Right cardiac atrium (tissue), 5 donors: ENCODE measurements at regions not wholly inside any gene's neighbourhood (a gene's known extent, or its start where the extent isn't known, plus 50 kb on each side); places are given as distances from the start of the nearest gene placed in this dataset.

Experiments
- ATAC-seq, 2 donors: fragments of 200-7000 bp; cut with Tn5 transposase; one replicate each; pipeline versions ENCODE4 v1.8.0 to v1.9.1; 2020; ENCODE audit warnings: moderate library complexity in 2 of 2, mild to moderate bottlenecking in 1 of 2
- DNase-seq, 3 donors: peaks; one replicate each; pipeline ENCODE4 v3.0.0-alpha.2; 2020
- H3K27ac ChIP-seq: one replicate; pipeline ENCODE4 v1.5.1; 2013; ENCODE audit warnings: mild to moderate bottlenecking, low read length, control low read depth, moderate library complexity
- H3K27me3 ChIP-seq: one replicate; pipeline ENCODE4 v1.6.1; 2013; ENCODE audit not compliant: control insufficient read depth, insufficient read depth
- H3K4me1 ChIP-seq: one replicate; pipeline ENCODE4 v1.6.1; 2013; ENCODE audit warnings: low read length; ENCODE audit not compliant: control insufficient read depth, insufficient read depth
- H3K4me3 ChIP-seq: one replicate; pipeline ENCODE4 v1.5.1; 2013; ENCODE audit warnings: low read length, control low read depth
- H3K9me3 ChIP-seq: one replicate; pipeline ENCODE4 v1.6.1; 2013; ENCODE audit warnings: low read length; ENCODE audit not compliant: control insufficient read depth
- WGBS: extraction: QIAGEN DNeasy Blood & Tissue Kit; methylation state at CpG from one replicate; pipeline ENCODE4 v1.1.7; 2013; 5-methylcytosine and 5-hydroxymethylcytosine counted together
- intact Hi-C, 4 donors: fragments of 100-400 bp; cut with DNase I; formaldehyde crosslinking; loops; one replicate each; pipeline versions ENCODE4 v1.11.0 to v1.14.0; 2022 to 2023
- donor health status: healthy with polysubstance abuse.
- donor health status: DM: no; HTN: yes; CAD: no.
- donor health status: DM: no; HTN: no; CAD: no.
- donor health status: DM: no; HTN: yes; CAD: no; lungs with severe emphysema.
- donor health status: DM: yes; HTN: yes; CAD: no.

DNA sequence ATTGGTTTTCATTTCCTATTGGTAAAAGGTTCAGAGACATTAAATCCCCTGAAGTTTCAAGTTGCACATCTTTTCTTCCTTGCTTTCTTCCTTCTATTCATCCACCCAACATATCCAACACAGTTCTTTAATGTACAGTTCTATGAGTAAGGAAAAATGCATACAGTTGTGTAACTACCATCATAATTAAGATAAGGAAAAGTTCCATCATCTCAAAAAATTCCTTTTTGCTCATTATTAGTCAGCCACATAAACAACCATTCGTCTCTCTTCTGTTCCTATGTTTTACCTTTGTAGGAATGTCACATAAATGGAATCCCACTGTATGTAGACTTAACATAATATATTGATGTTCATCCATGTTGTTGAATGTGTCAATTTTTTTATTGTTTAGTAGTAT is 211.1 kb upstream of the ADAMTS9 start:
- WGBS = 93% methylated on average over 1 of the region's 1 CpG
- DNase-seq = no peak

DNA sequence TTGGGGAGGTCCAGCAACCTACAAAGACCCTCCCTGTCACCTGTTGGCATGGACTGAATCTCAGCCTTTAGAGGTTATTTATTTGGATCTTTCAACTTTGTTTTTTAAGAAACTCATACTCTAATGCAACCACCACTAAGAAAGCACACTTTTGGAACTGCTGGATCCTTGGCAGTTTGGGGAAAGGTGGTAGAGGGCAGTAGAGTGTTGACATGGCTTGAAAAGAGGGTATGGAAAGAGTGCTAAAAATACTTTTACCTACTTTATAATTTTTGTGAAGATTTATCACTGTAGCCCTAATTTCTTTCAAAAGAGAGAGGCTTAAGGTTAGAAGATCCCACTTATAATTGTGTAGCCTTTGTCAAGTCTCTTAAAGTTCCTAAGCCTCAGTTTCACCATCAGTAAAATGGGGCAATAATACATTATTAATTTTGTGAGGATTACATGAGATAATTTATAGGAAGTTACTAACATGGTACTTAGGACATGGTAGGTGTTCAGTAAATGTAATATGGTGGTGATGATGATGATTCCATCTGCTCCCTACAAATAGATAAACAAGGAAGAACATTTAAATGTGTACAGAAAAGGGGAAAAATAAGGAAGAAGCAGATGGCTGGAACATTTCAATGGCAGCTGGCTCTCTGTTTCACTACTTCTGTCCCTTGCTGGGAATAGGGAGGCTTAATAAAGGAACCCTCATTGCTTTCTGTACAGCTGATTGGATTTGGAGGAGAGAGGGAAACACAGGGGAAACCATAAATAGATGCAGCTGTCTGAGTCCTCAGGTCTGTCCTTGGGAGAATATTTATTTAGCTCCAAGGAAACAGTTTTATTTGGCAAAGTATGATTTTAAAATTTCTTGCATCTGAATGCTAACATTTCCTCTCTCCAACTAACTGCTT is 208.4 kb upstream of the ADAMTS9 start:
- no peak overlapping the region for H3K27ac ChIP-seq
- intact Hi-C loops = loop anchor here in 1 of 4 donors (10.0 kb wide), 1 partner anchor 201 kb away; no protein-coding TSS in a partner anchor
- no peak overlapping the region for H3K4me3 ChIP-seq
- H3K9me3 ChIP-seq = no peaks in the 10 kb centered on the region
- DNase-seq = no peak
- ATAC-seq = peak in 1 of 2 donors; percentile 28
- no peaks in the 10 kb centered on the region for H3K27me3 ChIP-seq
- H3K4me1 ChIP-seq = peaks cover 5% of the 10 kb centered on the region

More for the DNA sequence above, 211.1 kb upstream of the ADAMTS9 start:
- no peaks in the 10 kb centered on the region for H3K9me3 ChIP-seq
- intact Hi-C loops = loop anchor here in 1 of 4 donors (10.0 kb wide), 1 partner anchor 204 kb away; no protein-coding TSS in a partner anchor
- peaks cover 10% of the 10 kb centered on the region for H3K4me1 ChIP-seq
- ATAC-seq = no peak
- no peak overlapping the region for H3K27ac ChIP-seq
- H3K27me3 ChIP-seq = no peaks in the 10 kb centered on the region
- H3K4me3 ChIP-seq = no peak overlapping the region

- Histone ChIP-seq H3K27me3 (no peaks in the 10 kb centered on the region), H3K27ac (no peak overlapping the region), H3K4me3 (no peak overlapping the region), H3K9me3 (no peaks in the 10 kb centered on the region), H3K4me1 (peaks cover 4% of the 10 kb centered on the region)
- ATAC-seq (peak in 1 of 2 donors; percentile 63), DNase-seq (no peak)
- WGBS = 55% methylated on average over 6 of the region's 6 CpGs
- intact Hi-C loops = loop anchor here in 1 of 4 donors (10.0 kb wide), 1 partner anchor 201 kb away; no protein-coding TSS in a partner anchor
Observed at GRCh38 chr3:64895106-64895990, 207.5 kb upstream of the ADAMTS9 start.

GRCh38 chr3:64894006-64894405 is 206.2 kb upstream of the ADAMTS9 start:
- no peak overlapping the region for H3K4me3 ChIP-seq
- DNase-seq (no peak), ATAC-seq (no peak)
- H3K27me3 ChIP-seq = no peaks in the 10 kb centered on the region
- WGBS = 67% methylated on average over 5 of the region's 5 CpGs
- intact Hi-C loops = loop anchor here in 1 of 4 donors (10.0 kb wide), 1 partner anchor 199 kb away; no protein-coding TSS in a partner anchor
- H3K27ac ChIP-seq = no peak overlapping the region
- no peaks in the 10 kb centered on the region for H3K9me3 ChIP-seq
- H3K4me1 ChIP-seq = peaks cover 3% of the 10 kb centered on the region

DNA sequence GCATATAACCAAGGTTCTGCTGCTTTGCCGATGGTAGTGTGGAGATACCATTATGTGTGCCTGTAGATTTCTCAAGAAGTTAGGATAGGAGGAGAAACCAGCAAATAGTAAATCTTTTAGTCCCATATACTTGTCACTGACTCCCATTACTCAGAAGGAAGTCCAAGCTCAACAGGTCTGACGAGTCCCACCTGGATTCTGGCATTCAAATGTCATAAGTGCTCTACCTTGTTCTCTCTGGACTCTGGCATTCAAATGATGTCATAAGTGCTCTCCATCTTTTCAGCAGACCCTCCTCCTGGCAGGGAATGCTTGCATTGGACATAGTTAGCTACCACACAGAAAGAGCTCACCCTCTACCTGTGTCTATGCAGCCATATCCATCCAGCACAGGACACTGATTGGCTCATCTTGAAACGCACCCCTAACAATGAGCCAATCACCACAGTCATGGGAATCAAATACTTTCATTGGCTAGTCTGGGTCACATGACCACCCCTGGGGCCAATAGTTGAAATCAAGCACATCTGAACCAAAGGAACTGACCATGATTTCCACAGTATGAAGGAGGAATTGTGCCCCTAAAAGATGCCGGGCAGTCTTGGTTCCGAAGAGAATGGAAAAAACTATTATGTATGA is 205.0 kb upstream of the ADAMTS9 start:
- ATAC-seq = no peak
- H3K9me3 ChIP-seq = no peaks in the 10 kb centered on the region
- intact Hi-C loops = loop anchor here in 1 of 4 donors (10.0 kb wide), 1 partner anchor 198 kb away; no protein-coding TSS in a partner anchor
- DNase-seq = no peak
- 99% methylated on average over 5 of the region's 5 CpGs for WGBS
- no peaks in the 10 kb centered on the region for H3K27me3 ChIP-seq
- peaks cover 3% of the 10 kb centered on the region for H3K4me1 ChIP-seq
- no peak overlapping the region for H3K27ac ChIP-seq
- H3K4me3 ChIP-seq = no peak overlapping the region

- Histone ChIP-seq H3K27ac (no peak overlapping the region), H3K4me3 (no peak overlapping the region), H3K9me3 (no peaks in the 10 kb centered on the region), H3K27me3 (no peaks in the 10 kb centered on the region), H3K4me1 (peaks cover 3% of the 10 kb centered on the region)
- 91% methylated on average over 2 of the region's 2 CpGs for WGBS
- no peak for ATAC-seq
- no peak for DNase-seq
- intact Hi-C loops = loop anchor here in 1 of 4 donors (10.0 kb wide), 1 partner anchor 196 kb away; no protein-coding TSS in a partner anchor
Observed at GRCh38 chr3:64891021-64891420, 203.2 kb upstream of the ADAMTS9 start.

DNA sequence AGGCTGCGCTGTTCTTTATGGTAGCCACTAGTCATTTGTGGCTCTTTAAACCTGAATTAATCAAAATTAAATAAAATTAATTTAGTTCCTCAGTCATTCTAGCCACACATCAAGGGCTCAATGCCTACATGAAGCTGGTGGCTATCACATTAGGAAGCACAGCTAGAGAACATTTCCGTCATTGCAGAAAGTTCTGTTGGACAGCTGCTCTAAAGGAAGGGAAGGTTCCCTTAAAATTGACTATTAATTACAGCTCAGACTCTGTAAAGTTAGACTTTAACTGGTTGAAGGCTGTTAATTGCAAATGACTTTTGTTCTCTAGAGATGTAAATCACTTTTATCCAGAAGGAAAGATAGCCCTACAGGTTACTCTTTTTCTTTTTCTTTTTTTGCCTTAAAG is 202.7 kb upstream of the ADAMTS9 start:
- ATAC-seq (no peak), DNase-seq (no peak)
- 57% methylated on average over 2 of the region's 2 CpGs for WGBS
- peaks cover 3% of the 10 kb centered on the region for H3K4me1 ChIP-seq
- no peaks in the 10 kb centered on the region for H3K27me3 ChIP-seq
- intact Hi-C loops = loop anchor here in 1 of 4 donors (10.0 kb wide), 1 partner anchor 196 kb away; no protein-coding TSS in a partner anchor
- no peak overlapping the region for H3K27ac ChIP-seq
- no peak overlapping the region for H3K4me3 ChIP-seq
- H3K9me3 ChIP-seq = no peaks in the 10 kb centered on the region

GRCh38 chr3:64890006-64890405 is 202.2 kb upstream of the ADAMTS9 start:
- ATAC-seq (peak; percentile 56 to 91), DNase-seq (peak; percentile 74 to 80 (median 76))
- Histone ChIP-seq H3K4me1 (peaks cover 3% of the 10 kb centered on the region), H3K4me3 (no peak overlapping the region), H3K9me3 (no peaks in the 10 kb centered on the region), H3K27me3 (no peaks in the 10 kb centered on the region), H3K27ac (no peak overlapping the region)
- WGBS = 25% methylated on average over 10 of the region's 10 CpGs
- intact Hi-C loops = loop anchor here in 1 of 4 donors (10.0 kb wide), 1 partner anchor 195 kb away; no protein-coding TSS in a partner anchor

DNA sequence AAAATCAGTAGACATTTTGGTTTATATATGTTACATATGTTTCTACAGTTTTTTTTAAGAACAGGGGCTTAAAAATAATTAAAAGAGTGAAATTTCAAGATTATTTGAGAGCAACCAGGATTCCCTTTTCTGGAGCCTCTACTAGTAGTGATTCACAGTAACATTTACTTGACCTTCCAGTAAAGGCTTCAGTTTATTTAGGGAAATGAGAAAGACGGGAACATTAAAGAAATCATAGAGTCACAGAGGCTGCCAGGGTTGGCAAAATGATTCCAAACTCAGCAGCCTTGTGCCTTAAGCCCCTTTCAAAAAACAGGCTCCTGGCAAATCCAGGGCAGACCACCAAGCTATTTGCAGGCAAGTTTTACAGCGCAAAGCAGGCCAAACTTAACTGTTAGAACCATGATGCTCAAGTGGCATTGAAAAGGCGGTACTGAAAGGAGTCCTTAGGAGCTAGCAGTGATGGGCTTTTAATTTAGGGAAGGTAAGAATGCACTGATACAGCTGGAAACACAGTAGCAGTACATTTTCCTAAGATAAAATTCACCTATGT is 201.1 kb upstream of the ADAMTS9 start:
- no peaks in the 10 kb centered on the region for H3K9me3 ChIP-seq
- H3K4me1 ChIP-seq = peaks cover 3% of the 10 kb centered on the region
- intact Hi-C loops = no loop called here
- H3K27me3 ChIP-seq = no peaks in the 10 kb centered on the region
- ATAC-seq (no peak), DNase-seq (no peak)
- no peak overlapping the region for H3K4me3 ChIP-seq
- no peak overlapping the region for H3K27ac ChIP-seq
- WGBS = 83% methylated on average over 3 of the region's 3 CpGs

DNA sequence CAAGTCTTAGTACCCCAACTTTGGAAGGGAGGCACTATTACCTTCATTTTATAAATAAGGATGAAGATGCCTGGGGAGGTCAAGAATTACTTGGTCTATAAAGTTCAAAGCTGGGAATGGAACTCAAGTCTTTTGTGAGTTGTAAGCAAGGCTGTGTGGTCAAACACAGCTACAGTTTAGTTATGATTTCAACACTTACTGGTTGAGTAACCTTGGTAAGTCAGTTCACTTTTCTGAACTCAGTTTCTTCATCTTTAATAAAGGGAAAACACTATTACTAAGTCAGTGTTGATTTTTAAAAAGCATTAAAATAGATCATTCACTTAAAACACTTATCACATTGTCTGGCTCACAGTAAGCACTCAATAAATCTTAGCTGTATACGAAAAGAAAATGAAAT is 200.4 kb upstream of the ADAMTS9 start:
- 89% methylated on average over 1 of the region's 1 CpG for WGBS
- ATAC-seq (no peak), DNase-seq (no peak)
- H3K4me1 ChIP-seq = peaks cover 3% of the 10 kb centered on the region
- H3K27me3 ChIP-seq = no peaks in the 10 kb centered on the region
- H3K9me3 ChIP-seq = no peaks in the 10 kb centered on the region
- no peak overlapping the region for H3K4me3 ChIP-seq
- no peak overlapping the region for H3K27ac ChIP-seq
- intact Hi-C loops = no loop called here
